Mucosa of descending colon (tissue), 3 donors: ENCODE measurements at regions not wholly inside any gene's neighbourhood (a gene's known extent, or its start where the extent isn't known, plus 50 kb on each side); places are given as distances from the start of the nearest gene placed in this dataset.

Experiments
- ATAC-seq: fragments of 200-7000 bp; cut with Tn5 transposase; one replicate; pipeline ENCODE4 v1.9.1; 2020; ENCODE audit warnings: mild to moderate bottlenecking, moderate library complexity
- DNase-seq, 3 donors: peaks; one replicate each; pipeline ENCODE4 v3.0.0-alpha.2; 2020
- H3K36me3 ChIP-seq: fragments of 200-600 bp; one replicate; pipeline ENCODE4 v1.8.0; 2021; ENCODE audit warnings: low read depth, mild to moderate bottlenecking
- H3K4me1 ChIP-seq: fragments of 200-600 bp; one replicate; pipeline ENCODE4 v1.8.0; 2021; ENCODE audit warnings: low read depth, mild to moderate bottlenecking
- H3K4me3 ChIP-seq: fragments of 200-600 bp; one replicate; pipeline ENCODE4 v1.8.0; 2021; ENCODE audit warnings: mild to moderate bottlenecking
- H3K9me3 ChIP-seq: fragments of 200-600 bp; one replicate; pipeline ENCODE4 v1.8.0; 2021; ENCODE audit warnings: mild to moderate bottlenecking
- intact Hi-C, 2 donors: fragments of 100-400 bp; cut with DNase I in 1 of 2; cut with micrococcal nuclease in 1 of 2; formaldehyde crosslinking; loops; one replicate each; pipeline versions ENCODE4 v1.11.0 to v1.11.1; 2022; cut with DNase I, micrococcal nuclease
- TF ChIP-seq, protein P1 (sequence below): fragments of 200-600 bp; IDR thresholded peaks from one replicate; pipeline ENCODE4 v1.8.0; 2022; ENCODE audit warnings: antibody characterized with exemption, mild to moderate bottlenecking
- donor health status: DM: no; HTN: no; CAD: no; lungs with moderate emphysema.
- donor health status: DM: no; HTN: no; CAD: no.
- donor health status: DM: no; HTN: yes; CAD: no.

DNA sequence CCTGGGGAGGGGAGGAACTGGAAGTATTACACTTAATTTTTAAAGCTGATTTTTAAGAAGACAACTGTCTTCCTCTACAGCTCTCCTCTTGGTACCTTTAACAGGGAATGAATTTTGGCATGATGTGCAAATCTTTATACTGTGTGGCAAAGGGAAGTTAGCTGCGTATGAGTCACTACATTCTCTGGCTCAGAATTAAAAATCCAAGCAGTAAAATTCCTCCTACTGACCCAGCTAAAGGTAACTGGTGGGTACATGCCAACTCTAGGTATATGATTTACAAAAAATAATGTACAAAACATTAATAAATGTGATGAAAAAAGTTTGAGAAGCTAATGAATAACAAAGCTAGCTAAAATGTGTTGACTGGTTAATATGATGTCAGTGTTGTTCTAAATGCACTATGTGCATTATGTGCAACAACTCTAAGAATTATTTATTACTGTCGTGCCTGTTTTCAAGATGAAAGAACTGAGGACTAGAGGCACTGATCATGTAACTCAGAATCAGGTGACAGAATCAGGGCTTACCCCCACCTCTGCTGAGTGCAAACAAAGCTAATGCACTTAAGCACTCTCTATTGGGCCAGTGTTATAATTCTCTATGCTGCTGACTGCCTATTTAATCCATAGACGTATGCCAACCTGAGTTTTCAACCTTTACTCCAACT, 194.7 kb upstream of the CADPS start:
- no peaks in the 10 kb centered on the region for H3K36me3 ChIP-seq
- no peaks in the 10 kb centered on the region for H3K4me1 ChIP-seq
- TF ChIP-seq, protein P1, sequence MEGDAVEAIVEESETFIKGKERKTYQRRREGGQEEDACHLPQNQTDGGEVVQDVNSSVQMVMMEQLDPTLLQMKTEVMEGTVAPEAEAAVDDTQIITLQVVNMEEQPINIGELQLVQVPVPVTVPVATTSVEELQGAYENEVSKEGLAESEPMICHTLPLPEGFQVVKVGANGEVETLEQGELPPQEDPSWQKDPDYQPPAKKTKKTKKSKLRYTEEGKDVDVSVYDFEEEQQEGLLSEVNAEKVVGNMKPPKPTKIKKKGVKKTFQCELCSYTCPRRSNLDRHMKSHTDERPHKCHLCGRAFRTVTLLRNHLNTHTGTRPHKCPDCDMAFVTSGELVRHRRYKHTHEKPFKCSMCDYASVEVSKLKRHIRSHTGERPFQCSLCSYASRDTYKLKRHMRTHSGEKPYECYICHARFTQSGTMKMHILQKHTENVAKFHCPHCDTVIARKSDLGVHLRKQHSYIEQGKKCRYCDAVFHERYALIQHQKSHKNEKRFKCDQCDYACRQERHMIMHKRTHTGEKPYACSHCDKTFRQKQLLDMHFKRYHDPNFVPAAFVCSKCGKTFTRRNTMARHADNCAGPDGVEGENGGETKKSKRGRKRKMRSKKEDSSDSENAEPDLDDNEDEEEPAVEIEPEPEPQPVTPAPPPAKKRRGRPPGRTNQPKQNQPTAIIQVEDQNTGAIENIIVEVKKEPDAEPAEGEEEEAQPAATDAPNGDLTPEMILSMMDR = no peak
- ATAC-seq (no peak), DNase-seq (no peak)
- no peaks in the 10 kb centered on the region for H3K9me3 ChIP-seq
- no peak overlapping the region for H3K4me3 ChIP-seq
- intact Hi-C loops = no loop called here

DNA sequence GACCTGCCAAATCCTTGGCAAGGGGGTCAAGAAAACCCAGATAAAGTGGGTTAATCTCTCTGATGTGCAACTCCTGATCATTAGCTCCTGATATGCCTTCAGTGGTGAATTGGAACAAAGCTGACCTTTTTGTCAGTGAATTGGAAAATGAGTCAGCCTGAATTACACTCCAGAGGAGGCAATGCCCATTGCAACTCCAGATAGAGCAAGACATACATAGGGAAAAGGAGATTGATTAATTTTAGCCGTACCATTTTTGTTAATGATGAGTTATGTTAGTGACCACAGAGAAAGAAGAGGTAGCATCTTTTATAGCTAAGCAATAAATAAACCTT, 195.2 kb upstream of the CADPS start:
- Histone ChIP-seq H3K4me3 (no peak overlapping the region), H3K36me3 (no peaks in the 10 kb centered on the region), H3K9me3 (no peaks in the 10 kb centered on the region), H3K4me1 (no peaks in the 10 kb centered on the region)
- intact Hi-C loops = no loop called here
- ATAC-seq (no peak), DNase-seq (no peak)
- TF ChIP-seq, protein P1 = no peak

DNA sequence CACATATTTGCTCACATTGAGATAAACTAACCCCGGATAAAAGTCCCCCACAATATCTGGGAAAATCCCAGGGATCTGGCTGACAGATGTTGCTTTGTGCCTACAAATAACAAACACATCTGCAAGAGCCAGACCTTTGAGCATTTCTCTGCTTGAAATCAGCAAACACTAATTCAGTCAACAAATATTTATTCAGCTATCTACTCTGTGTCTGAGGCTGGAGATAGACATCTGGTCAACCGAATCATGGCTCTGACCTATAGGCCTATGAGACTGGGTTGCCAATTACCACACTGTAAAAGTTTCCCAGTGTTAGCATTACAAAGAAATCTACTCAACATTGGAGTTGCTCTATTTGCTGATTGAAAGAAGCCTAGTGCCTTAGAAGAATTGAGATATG, 201.1 kb upstream of the CADPS start:
- H3K9me3 ChIP-seq = no peaks in the 10 kb centered on the region
- peak in 1 of 3 donors; percentile 5 for DNase-seq
- no peak overlapping the region for H3K4me3 ChIP-seq
- TF ChIP-seq, protein P1 = no peak
- peak; percentile 48 for ATAC-seq
- intact Hi-C loops = no loop called here
- no peaks in the 10 kb centered on the region for H3K36me3 ChIP-seq
- no peaks in the 10 kb centered on the region for H3K4me1 ChIP-seq

DNA sequence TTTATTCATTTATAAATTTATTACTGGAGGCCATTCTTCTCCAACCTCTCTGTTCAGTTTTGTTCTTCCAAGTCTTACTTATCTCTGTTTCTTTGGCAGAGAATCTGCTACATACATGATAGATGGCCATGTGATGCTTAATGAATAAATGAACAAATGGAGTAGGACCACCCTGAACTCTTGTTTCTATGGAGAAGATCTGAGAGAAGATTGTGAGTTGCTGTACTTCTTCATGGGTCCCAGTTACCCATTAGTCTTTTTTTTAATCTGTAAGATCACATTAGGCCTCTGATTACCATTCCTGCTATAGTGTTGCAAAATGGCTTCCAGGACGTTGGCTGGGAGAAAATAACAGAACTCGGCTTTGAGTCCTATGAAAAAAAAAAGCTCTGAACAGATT, 191.9 kb upstream of the SYNPR start:
- Histone ChIP-seq H3K4me1 (no peaks in the 10 kb centered on the region), H3K9me3 (peaks cover 2% of the 10 kb centered on the region), H3K4me3 (no peak overlapping the region), H3K36me3 (no peaks in the 10 kb centered on the region)
- TF ChIP-seq, protein P1 = no peak
- DNase-seq (no peak), ATAC-seq (no peak)
- intact Hi-C loops = no loop called here

DNA sequence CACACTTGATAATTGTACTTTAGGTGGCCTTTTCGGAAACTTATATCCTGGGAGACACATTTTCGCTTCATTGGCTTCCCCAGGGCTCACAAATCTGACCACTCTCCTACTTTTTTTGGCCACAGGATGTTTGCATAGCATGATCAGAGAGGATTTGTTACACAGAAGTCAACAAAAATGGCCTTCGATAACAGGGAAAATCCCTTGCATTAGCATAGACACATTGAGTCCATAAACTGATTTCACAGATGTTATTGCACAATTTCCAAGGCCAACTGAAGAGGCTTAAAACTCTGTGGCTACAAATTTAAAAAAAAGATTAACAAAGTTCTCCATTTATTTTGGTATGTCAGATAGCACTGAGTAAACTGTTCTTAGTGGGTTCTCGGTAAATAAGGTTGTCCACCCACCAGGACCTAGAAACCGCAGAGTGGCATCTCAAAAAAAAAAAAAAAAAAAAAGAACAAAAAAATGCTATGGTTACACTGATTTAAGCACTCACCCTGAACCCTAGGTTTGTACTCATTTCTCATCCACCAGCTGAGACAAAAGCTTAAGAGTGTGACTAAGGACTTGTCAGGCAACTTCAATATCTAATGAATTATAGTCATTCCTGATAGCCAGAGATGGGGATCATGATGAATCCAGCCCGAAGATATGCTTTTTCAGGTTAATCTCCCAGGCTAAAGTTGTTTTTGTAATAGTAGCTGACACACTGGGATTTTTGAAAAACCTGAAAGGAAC, 188.9 kb upstream of the SYNPR start:
- intact Hi-C loops = no loop called here
- Histone ChIP-seq H3K36me3 (no peaks in the 10 kb centered on the region), H3K9me3 (no peaks in the 10 kb centered on the region), H3K4me3 (no peak overlapping the region), H3K4me1 (no peaks in the 10 kb centered on the region)
- no peak for ATAC-seq
- no peak for DNase-seq
- TF ChIP-seq, protein P1 = no peak
